H1 (cell line): ENCODE measurements at regions not wholly inside any gene's neighbourhood (a gene's known extent, or its start where the extent isn't known, plus 50 kb on each side); places are given as distances from the start of the nearest gene placed in this dataset.

Experiments used
- ATF3 ChIP-seq: IDR thresholded peaks from 2 replicates; pipeline ENCODE4 v1.6.1; 2011; ENCODE audit warnings: low read depth, mild to moderate bottlenecking, low read length; ENCODE audit not compliant: insufficient read depth
- HDAC2 ChIP-seq, 2 experiments: fragments of 300-600 bp in 1 of 2; sonication (generic) in 1 of 2; IDR thresholded peaks; 2 replicates each; pipeline ENCODE4 v1.6.1; 2011 to 2012; ENCODE audit warnings: low read depth in 2 of 2, low read length in 2 of 2, mild to moderate bottlenecking in 2 of 2, moderate library complexity in 2 of 2, borderline replicate concordance in 1 of 2, inconsistent platforms in 1 of 2
- RAD21 ChIP-seq, 2 experiments: IDR thresholded peaks in 1 of 2; conservative IDR thresholded peaks in 1 of 2; 2 replicates each; pipeline ENCODE4 v1.6.1; 2011; ENCODE audit warnings: low read depth in 2 of 2, low read length in 2 of 2, improper control_type of control experiment in 1 of 2, inconsistent platforms in 1 of 2, mild to moderate bottlenecking in 1 of 2, moderate library complexity in 1 of 2
- SP4 ChIP-seq: IDR thresholded peaks from 2 replicates; pipeline ENCODE4 v1.6.1; 2012; ENCODE audit warnings: low read length, inconsistent platforms
- TF ChIP-seq, protein P1 (sequence below), 3 experiments: IDR thresholded peaks; 1 replicate in 2 of 3; 2 replicates in 1 of 3; pipeline versions ENCODE4 v1.5.1 to v1.6.1; 2011; ENCODE audit warnings: low read length in 3 of 3, mild to moderate bottlenecking in 3 of 3, inconsistent platforms in 2 of 3, low read depth in 1 of 3, moderate library complexity in 1 of 3; ENCODE audit not compliant: insufficient read depth in 1 of 3; ENCODE audit errors: control extremely low read depth in 1 of 3

DNA sequence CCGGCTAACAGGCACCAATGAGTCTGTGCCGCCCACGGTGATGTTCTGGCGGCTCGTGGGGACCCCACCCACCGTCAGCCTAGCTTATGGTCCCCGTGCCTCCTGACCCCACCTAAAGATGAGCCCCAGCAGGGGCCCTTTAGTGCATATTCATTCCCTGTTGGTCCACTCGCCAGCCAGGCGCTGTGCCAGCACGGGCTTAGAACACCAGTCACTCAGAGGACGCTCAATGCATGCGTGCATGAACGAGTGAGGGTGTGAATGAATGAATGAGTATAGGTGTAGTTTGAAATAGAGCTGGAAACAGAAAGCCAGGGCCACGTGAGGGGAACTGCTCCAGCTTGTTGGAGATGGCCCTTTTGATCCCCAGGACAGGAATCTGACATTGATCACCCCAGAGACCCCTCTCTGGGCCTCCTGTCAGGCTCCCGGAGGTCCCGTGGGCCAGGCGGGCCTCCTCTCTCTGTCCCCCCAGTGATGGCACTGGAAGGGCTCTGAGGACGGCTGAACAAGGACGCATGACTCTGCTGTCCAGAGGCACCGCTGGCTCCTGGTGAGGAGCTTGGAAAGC lies 193.9 kb upstream of the C14orf180 start:
- TF ChIP-seq RAD21 (IDR thresholded peaks at IDR 0.05 in 1 of 2, conservative IDR thresholded peaks at IDR 0.05 in 1 of 2; ENCODE audit: low read depth in 2 of 2, low read length in 2 of 2) (no peak), HDAC2 (IDR thresholded peaks at IDR 0.05; ENCODE audit: borderline replicate concordance in 1 of 2, low read depth in 2 of 2, low read length in 2 of 2) (no peak), ATF3 (no peak), SP4 (no peak)
- TF ChIP-seq, protein P1, sequence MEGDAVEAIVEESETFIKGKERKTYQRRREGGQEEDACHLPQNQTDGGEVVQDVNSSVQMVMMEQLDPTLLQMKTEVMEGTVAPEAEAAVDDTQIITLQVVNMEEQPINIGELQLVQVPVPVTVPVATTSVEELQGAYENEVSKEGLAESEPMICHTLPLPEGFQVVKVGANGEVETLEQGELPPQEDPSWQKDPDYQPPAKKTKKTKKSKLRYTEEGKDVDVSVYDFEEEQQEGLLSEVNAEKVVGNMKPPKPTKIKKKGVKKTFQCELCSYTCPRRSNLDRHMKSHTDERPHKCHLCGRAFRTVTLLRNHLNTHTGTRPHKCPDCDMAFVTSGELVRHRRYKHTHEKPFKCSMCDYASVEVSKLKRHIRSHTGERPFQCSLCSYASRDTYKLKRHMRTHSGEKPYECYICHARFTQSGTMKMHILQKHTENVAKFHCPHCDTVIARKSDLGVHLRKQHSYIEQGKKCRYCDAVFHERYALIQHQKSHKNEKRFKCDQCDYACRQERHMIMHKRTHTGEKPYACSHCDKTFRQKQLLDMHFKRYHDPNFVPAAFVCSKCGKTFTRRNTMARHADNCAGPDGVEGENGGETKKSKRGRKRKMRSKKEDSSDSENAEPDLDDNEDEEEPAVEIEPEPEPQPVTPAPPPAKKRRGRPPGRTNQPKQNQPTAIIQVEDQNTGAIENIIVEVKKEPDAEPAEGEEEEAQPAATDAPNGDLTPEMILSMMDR (IDR thresholded peaks at IDR 0.05; ENCODE audit: control extremely low read depth in 1 of 3, insufficient read depth in 1 of 3, low read depth in 1 of 3, low read length in 3 of 3): no peak
